NCI-H2107 (cell line): ENCODE measurements at regions not wholly inside any gene's neighbourhood (a gene's known extent, or its start where the extent isn't known, plus 50 kb on each side); places are given as distances from the start of the nearest gene placed in this dataset.
"Not testable (repeated sequence)": the region's sequence is repeated elsewhere in the genome, so short reads cannot be mapped to it uniquely, and the experiment has no call there.

Experiments
- DNase-seq: peaks from one replicate; lab custom pipeline; 2025; lab: John Stamatoyannopoulos, UW

GRCh38 chr7:91683823-91684222 lies 196.7 kb downstream of the MTERF1 start:
- no peak for DNase-seq

DNA sequence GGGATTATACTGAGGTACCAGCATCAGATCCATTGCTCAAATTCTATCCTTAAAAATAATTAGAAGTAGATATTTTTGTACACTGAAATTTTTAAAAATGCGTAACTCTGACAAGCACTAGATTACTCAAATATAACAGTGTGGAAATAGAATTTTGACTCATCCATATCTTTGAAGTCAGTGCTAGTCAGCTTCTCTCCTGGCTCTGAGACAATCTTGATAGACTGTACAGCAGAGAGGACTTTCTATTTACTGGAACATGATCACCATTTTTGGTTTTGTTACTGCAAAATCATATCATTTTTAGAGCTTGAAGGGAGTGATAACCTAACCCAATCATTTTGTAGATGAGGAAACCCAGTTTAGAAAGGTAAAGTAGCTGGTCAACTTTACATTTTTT lies 195.0 kb downstream of the MTERF1 start:
- no peak for DNase-seq

- DNase-seq = no peak
These were observed 189.9 kb downstream of the MTERF1 start for GRCh38 chr7:91690541-91691070.

DNA sequence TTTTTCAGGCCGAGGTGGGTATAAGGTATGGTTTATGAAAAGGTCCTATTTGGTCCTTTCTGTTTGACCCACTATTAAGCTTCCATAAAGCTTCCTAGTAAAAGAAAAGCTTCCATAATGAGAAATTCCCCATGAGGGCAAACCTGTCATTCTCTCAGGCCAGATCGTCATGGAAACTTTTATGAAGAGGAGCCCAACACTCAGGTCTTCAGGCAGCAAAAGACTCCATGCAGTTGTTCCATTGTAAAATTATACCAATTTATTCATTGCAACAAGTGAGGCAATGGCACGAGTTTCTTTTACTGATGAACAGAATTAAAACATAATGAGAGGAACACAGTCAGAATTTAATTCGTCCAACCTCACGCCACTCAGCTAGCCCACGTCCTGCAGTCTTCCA lies 188.6 kb downstream of the MTERF1 start:
- DNase-seq = no peak

DNA sequence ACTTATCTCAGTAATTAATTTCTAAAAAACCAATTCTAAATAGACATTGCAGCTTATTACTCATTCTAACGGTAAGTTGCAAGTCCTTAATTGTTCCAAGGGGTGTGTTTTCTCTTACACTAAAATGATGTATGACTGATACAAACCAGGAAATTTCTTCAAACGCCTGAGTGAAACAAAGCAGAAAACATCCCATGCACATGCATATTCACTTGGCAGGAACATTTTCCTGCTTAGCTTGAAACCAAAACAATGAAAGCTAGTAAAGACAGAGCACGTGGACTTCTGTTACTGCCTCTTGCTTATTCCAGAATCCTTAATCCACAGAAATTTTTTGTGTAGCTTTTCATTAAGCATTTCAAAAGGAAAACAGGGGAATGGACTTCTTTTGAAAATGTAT lies 187.7 kb downstream of the MTERF1 start:
- no peak for DNase-seq

GRCh38 chr7:91694351-91694841 lies 186.1 kb downstream of the MTERF1 start:
- no peak for DNase-seq

DNA sequence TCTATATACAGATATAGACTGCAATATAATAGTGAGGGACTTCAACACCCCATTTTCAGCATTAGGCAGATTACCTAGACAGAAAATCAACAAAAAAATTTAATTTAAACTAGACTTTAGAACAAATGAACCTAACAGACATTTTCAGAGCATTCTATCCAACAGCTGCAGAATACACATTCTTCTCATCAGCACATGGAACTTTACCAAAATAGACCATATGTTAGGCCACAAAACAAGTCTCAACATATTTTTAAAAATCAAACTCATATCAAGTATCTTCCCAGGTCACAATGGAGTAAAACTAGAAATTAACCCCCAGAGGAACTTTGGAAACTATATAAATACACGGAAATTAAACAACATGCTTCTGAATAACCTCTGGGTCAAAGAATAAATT lies 169.6 kb downstream of the MTERF1 start:
- no peak for DNase-seq

GRCh38 chr7:91713669-91714068 lies 166.8 kb downstream of the MTERF1 start:
- no peak for DNase-seq

- no peak for DNase-seq
These were observed 162.6 kb downstream of the MTERF1 start for GRCh38 chr7:91717681-91718470.

- no peak for DNase-seq
These were observed 161.5 kb downstream of the MTERF1 start for GRCh38 chr7:91719008-91719407.

- no peak for DNase-seq
These were observed 160.1 kb downstream of the MTERF1 start for GRCh38 chr7:91720260-91720937.

DNA sequence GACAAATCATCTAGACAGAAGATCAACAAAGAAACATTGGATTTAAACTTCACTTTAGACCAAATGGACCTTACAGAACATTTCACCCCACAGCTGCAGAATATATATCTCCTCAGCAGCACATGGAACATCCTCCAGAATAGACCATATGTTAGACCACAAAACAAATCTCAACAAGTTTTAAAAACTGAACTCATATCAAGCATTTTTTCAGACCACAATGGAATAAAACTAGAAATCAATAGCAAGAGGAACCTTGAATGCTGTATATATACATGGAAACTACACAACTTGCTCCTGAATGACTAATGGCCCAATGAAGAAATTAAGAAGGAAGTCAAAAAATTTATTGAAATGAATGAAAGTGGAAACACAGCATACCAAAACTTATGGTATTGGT lies 157.7 kb downstream of the MTERF1 start:
- no peak for DNase-seq

DNA sequence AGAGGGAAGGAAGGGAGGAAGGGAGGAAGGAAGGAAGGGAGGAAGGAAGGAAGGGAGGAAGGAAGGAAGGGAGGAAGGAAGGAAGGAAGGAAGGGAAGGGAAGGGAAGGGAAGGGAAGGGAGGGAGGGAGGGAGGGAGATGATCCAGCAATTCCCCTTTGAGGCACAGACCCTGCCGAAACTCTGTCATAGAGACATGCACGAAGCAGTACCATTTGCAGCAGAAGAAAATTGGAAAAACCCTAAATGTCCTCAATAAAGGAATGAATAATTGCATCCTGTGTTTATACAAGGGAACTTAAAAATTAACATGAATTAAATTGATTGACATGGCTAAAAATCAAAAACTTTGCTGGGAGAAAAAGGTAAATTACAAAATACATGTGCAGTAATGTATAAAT lies 151.5 kb downstream of the MTERF1 start:
- DNase-seq = not testable (repeated sequence)

DNA sequence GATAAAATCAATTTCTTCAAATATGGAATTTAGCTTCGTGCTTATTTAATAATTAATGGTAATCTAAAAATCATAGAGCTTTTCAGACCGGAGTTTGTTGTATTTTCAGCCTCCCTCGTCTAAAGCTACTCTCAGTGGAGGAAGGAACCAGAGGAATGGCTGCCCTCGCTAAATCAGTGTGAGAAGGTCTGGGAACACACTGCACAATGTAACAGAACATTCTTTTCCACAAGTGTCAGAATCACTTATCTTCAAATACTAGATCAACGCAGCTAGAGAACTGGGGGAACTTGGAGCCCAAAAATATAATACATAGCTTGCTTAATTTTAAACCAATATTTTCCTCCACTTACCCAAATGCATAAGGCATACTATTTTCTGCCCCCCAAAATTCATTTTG lies 148.5 kb downstream of the MTERF1 start:
- DNase-seq = no peak

DNA sequence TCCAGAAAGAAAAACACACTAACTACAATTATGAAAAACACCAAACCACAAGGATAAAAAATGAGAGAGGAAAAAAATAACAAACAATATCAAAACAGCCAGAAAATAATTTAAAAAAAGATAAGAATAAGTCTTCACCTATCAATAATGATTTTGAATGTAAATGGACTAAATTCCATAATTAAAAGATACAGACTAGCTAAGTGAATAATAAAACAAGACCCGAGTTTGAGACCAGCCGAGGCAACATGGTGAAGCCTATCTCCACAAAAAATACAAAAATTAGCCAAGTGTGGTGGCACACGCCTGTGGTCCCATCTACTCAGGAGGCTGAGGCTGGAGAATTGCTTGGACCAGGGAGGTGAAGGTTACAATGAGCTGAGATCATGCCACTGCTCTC lies 131.1 kb downstream of the MTERF1 start:
- no peak for DNase-seq

- no peak for DNase-seq
These were observed 130.4 kb downstream of the MTERF1 start for GRCh38 chr7:91750091-91750490.

GRCh38 chr7:91752102-91752501 lies 128.4 kb downstream of the MTERF1 start:
- DNase-seq = no peak

- not testable (repeated sequence) for DNase-seq
These were observed 126.2 kb downstream of the MTERF1 start for GRCh38 chr7:91754280-91754679.

GRCh38 chr7:91755121-91755520 lies 125.4 kb downstream of the MTERF1 start:
- not testable (repeated sequence) for DNase-seq

- no peak for DNase-seq
These were observed 121.2 kb downstream of the MTERF1 start for GRCh38 chr7:91759205-91759863.

DNA sequence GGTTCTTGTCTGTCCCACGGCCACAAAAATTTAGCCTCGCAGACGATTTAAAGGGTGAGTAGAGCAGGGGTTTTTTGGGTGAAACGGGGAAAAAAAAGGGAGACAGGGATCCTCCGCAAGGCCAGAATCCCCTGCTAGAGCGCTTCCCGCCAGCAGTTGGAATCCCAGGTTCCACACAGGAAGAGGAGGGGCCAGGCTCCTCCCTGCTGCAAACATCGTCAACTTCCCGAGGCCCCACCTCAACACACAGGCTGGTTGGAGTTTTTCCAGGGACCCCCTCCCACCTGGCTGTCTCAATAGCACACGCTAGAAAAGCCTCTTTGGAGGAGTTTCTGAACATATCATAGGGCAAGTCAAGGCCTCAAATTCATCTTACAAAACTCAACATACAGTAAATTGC lies 112.7 kb downstream of the MTERF1 start:
- no peak for DNase-seq

DNA sequence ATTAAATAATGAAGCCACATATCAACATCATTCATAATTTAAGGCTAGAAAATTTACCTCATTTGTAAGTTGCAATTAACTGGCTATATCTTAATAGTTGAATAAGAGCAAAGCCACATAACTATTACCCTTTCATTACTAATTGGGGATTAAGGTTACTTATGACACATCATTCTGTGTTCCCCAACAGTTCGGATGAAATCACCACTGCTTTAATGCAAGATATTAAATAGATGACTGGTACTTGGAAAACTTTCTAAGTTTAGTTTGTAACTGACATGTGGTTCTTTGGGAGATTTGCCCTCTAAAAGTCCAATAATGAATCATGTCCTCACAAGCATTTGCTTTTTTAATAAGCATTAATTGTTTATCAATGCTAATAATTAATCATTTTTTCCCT lies 109.1 kb downstream of the MTERF1 start:
- DNase-seq = no peak
